ENCODE measurements at regions not wholly inside any gene's neighbourhood (a gene's known extent, or its start where the extent isn't known, plus 50 kb on each side); places are given as distances from the start of the nearest gene placed in this dataset.
"Not testable (repeated sequence)": the region's sequence is repeated elsewhere in the genome, so short reads cannot be mapped to it uniquely, and the experiment has no call there.

- Mint-ChIP-seq H3K36me3 (ENCODE audit: low read depth) (no peaks in the 10 kb centered on the region), H3K9me3 (peaks cover 15% of the 10 kb centered on the region), H3K4me1 (ENCODE audit: low read depth) (peaks cover 6% of the 10 kb centered on the region), H3K27ac (no peak overlapping the region), H3K4me3 (no peak overlapping the region), H3K27me3 (no peaks in the 10 kb centered on the region)
- intact Hi-C loops (cut with micrococcal nuclease) = no loop called here
Measured at GRCh38 chr13:80717776-80718175, 376.9 kb upstream of the SPRY2 start.

GRCh38 chr13:80716610-80717081, 375.7 kb upstream of the SPRY2 start:
- peaks cover 6% of the 10 kb centered on the region for H3K4me1 Mint-ChIP-seq (ENCODE audit: low read depth)
- intact Hi-C loops (cut with micrococcal nuclease) = no loop called here
- no peaks in the 10 kb centered on the region for H3K36me3 Mint-ChIP-seq (ENCODE audit: low read depth)
- H3K27ac Mint-ChIP-seq = no peak overlapping the region
- H3K4me3 Mint-ChIP-seq = peak overlapping the region; percentile 41
- no peaks in the 10 kb centered on the region for H3K27me3 Mint-ChIP-seq
- peaks cover 16% of the 10 kb centered on the region for H3K9me3 Mint-ChIP-seq

- peaks cover 6% of the 10 kb centered on the region for H3K4me1 Mint-ChIP-seq (ENCODE audit: low read depth)
Measured at GRCh38 chr13:80712026-80712425, 371.1 kb upstream of the SPRY2 start.

GRCh38 chr13:80708791-80709190, 367.9 kb upstream of the SPRY2 start:
- intact Hi-C loops (cut with micrococcal nuclease) = no loop called here
- Mint-ChIP-seq H3K4me1 (ENCODE audit: low read depth) (no peaks in the 10 kb centered on the region), H3K27ac (no peak overlapping the region), H3K36me3 (ENCODE audit: low read depth) (no peaks in the 10 kb centered on the region), H3K27me3 (no peaks in the 10 kb centered on the region), H3K9me3 (peaks cover 40% of the 10 kb centered on the region), H3K4me3 (no peak overlapping the region)

More at GRCh38 chr13:80712026-80712425, 371.1 kb upstream of the SPRY2 start:
- no peaks in the 10 kb centered on the region for H3K27me3 Mint-ChIP-seq
- H3K36me3 Mint-ChIP-seq (ENCODE audit: low read depth) = no peaks in the 10 kb centered on the region
- H3K4me3 Mint-ChIP-seq = no peak overlapping the region
- intact Hi-C loops (cut with micrococcal nuclease) = no loop called here
- peaks cover 18% of the 10 kb centered on the region for H3K9me3 Mint-ChIP-seq
- no peak overlapping the region for H3K27ac Mint-ChIP-seq

GRCh38 chr13:80707000-80707983, 366.4 kb upstream of the SPRY2 start:
- Mint-ChIP-seq H3K4me3 (no peak overlapping the region), H3K36me3 (ENCODE audit: low read depth) (no peaks in the 10 kb centered on the region), H3K27me3 (no peaks in the 10 kb centered on the region), H3K4me1 (ENCODE audit: low read depth) (no peaks in the 10 kb centered on the region), H3K27ac (no peak overlapping the region), H3K9me3 (peaks cover 38% of the 10 kb centered on the region)
- intact Hi-C loops (cut with micrococcal nuclease) = no loop called here

GRCh38 chr13:80706164-80706471, 365.2 kb upstream of the SPRY2 start:
- H3K27ac Mint-ChIP-seq = no peak overlapping the region
- peaks cover 45% of the 10 kb centered on the region for H3K9me3 Mint-ChIP-seq
- H3K4me1 Mint-ChIP-seq (ENCODE audit: low read depth) = no peaks in the 10 kb centered on the region
- H3K36me3 Mint-ChIP-seq (ENCODE audit: low read depth) = no peaks in the 10 kb centered on the region
- intact Hi-C loops (cut with micrococcal nuclease) = no loop called here
- H3K27me3 Mint-ChIP-seq = no peaks in the 10 kb centered on the region
- H3K4me3 Mint-ChIP-seq = no peak overlapping the region

GRCh38 chr13:80705371-80706163, 364.6 kb upstream of the SPRY2 start:
- intact Hi-C loops (cut with micrococcal nuclease) = no loop called here
- Mint-ChIP-seq H3K36me3 (ENCODE audit: low read depth) (no peaks in the 10 kb centered on the region), H3K27me3 (no peaks in the 10 kb centered on the region), H3K27ac (no peak overlapping the region), H3K4me3 (no peak overlapping the region), H3K9me3 (peaks cover 47% of the 10 kb centered on the region), H3K4me1 (ENCODE audit: low read depth) (no peaks in the 10 kb centered on the region)

GRCh38 chr13:80704369-80704768, 363.4 kb upstream of the SPRY2 start:
- H3K9me3 Mint-ChIP-seq = peaks cover 55% of the 10 kb centered on the region
- H3K36me3 Mint-ChIP-seq (ENCODE audit: low read depth) = no peaks in the 10 kb centered on the region
- H3K27me3 Mint-ChIP-seq = no peaks in the 10 kb centered on the region
- H3K27ac Mint-ChIP-seq = no peak overlapping the region
- intact Hi-C loops (cut with micrococcal nuclease) = no loop called here
- H3K4me3 Mint-ChIP-seq = no peak overlapping the region
- H3K4me1 Mint-ChIP-seq (ENCODE audit: low read depth) = no peaks in the 10 kb centered on the region

- no peak overlapping the region for H3K27ac Mint-ChIP-seq
- intact Hi-C loops (cut with micrococcal nuclease) = no loop called here
- H3K9me3 Mint-ChIP-seq = peaks cover 28% of the 10 kb centered on the region
- no peaks in the 10 kb centered on the region for H3K4me1 Mint-ChIP-seq (ENCODE audit: low read depth)
- H3K4me3 Mint-ChIP-seq = no peak overlapping the region
- no peaks in the 10 kb centered on the region for H3K36me3 Mint-ChIP-seq (ENCODE audit: low read depth)
- no peaks in the 10 kb centered on the region for H3K27me3 Mint-ChIP-seq
Measured at GRCh38 chr13:80695841-80696240, 354.9 kb upstream of the SPRY2 start.

GRCh38 chr13:80691814-80692213, 350.9 kb upstream of the SPRY2 start:
- H3K4me1 Mint-ChIP-seq (ENCODE audit: low read depth); H3K4me3 Mint-ChIP-seq; H3K36me3 Mint-ChIP-seq (ENCODE audit: low read depth); H3K27ac Mint-ChIP-seq; H3K27me3 Mint-ChIP-seq; intact Hi-C loops (cut with micrococcal nuclease): not testable (repeated sequence)
- H3K9me3 Mint-ChIP-seq = peaks cover 44% of the 10 kb centered on the region

GRCh38 chr13:80690208-80690607, 349.3 kb upstream of the SPRY2 start:
- no peaks in the 10 kb centered on the region for H3K27me3 Mint-ChIP-seq
- H3K9me3 Mint-ChIP-seq = peaks cover 44% of the 10 kb centered on the region
- H3K27ac Mint-ChIP-seq = no peak overlapping the region
- H3K4me3 Mint-ChIP-seq = no peak overlapping the region
- H3K36me3 Mint-ChIP-seq (ENCODE audit: low read depth) = no peaks in the 10 kb centered on the region
- intact Hi-C loops (cut with micrococcal nuclease) = no loop called here
- no peaks in the 10 kb centered on the region for H3K4me1 Mint-ChIP-seq (ENCODE audit: low read depth)

GRCh38 chr13:80688593-80688992, 347.7 kb upstream of the SPRY2 start:
- intact Hi-C loops (cut with micrococcal nuclease) = no loop called here
- H3K4me1 Mint-ChIP-seq (ENCODE audit: low read depth) = no peaks in the 10 kb centered on the region
- no peaks in the 10 kb centered on the region for H3K36me3 Mint-ChIP-seq (ENCODE audit: low read depth)
- H3K9me3 Mint-ChIP-seq = peaks cover 52% of the 10 kb centered on the region
- H3K27ac Mint-ChIP-seq = no peak overlapping the region
- H3K4me3 Mint-ChIP-seq = no peak overlapping the region
- no peaks in the 10 kb centered on the region for H3K27me3 Mint-ChIP-seq

GRCh38 chr13:80685942-80686341, 345.0 kb upstream of the SPRY2 start:
- H3K36me3 Mint-ChIP-seq (ENCODE audit: low read depth) = no peaks in the 10 kb centered on the region
- H3K27me3 Mint-ChIP-seq = no peaks in the 10 kb centered on the region
- H3K4me1 Mint-ChIP-seq (ENCODE audit: low read depth) = no peaks in the 10 kb centered on the region
- H3K9me3 Mint-ChIP-seq = peaks cover 35% of the 10 kb centered on the region
- H3K4me3 Mint-ChIP-seq = no peak overlapping the region
- H3K27ac Mint-ChIP-seq = no peak overlapping the region
- intact Hi-C loops (cut with micrococcal nuclease) = no loop called here

- Mint-ChIP-seq H3K9me3 (peaks cover 28% of the 10 kb centered on the region), H3K4me3 (no peak overlapping the region), H3K4me1 (ENCODE audit: low read depth) (no peaks in the 10 kb centered on the region)
Measured at GRCh38 chr13:80684217-80684991, 343.5 kb upstream of the SPRY2 start.

More at GRCh38 chr13:80684217-80684991, 343.5 kb upstream of the SPRY2 start:
- intact Hi-C loops (cut with micrococcal nuclease) = no loop called here
- Mint-ChIP-seq H3K27ac (no peak overlapping the region), H3K27me3 (no peaks in the 10 kb centered on the region), H3K36me3 (ENCODE audit: low read depth) (no peaks in the 10 kb centered on the region)

All from dendritic cell treated with granulocyte-macrophage colony-stimulating factor and Interleukin-4, amounts not matched to agents 40 ng/mL and 50 ng/mL, for 4 days (primary cell).